ENCODE measurements at regions not wholly inside any gene's neighbourhood (a gene's known extent, or its start where the extent isn't known, plus 50 kb on each side); places are given as distances from the start of the nearest gene placed in this dataset.

DNA sequence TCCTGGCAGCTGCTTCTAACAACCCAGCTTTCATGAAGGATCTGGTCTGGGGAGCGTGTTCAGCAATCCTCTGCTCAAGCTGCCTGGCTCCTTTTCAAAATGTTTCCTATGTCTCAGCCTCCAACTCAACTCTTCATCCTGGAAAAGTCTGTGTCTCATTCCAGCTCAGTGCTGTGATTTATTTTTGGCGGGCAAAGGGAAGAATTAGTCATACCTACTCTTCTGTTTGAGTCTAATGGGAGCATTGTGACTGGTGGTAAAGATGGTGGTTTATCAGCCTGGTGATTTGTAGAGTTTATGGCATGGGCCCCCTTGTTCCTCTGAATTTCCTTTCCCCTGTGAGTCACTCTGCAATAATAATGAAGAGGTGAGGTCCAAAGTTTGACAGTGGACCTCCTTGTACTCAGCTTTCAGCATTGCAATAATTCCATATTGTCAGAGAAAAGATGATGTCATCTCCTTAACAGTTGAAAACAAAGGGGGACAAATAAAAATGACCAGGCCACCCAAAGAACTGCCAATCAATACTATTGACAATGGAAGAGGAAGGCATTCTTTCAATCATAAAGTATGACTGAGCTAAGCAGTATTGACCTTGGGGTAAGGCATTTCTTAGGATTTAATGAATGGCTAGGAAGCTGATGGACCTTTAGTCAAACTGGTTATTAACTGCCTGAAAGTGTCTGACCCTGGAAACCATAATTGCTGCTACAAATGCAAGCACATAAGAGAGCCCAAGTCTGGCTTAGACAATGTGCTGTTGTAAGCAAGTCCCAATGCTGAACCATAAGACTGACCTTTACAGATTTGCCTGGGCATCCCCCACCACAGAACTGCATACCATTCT, 204.7 kb upstream of the MCTP2 start:
- WGBS, 2 experiments (ENCODE audit: extremely low coverage in 1 of 2, insufficient coverage in 1 of 2, insufficient read length in 1 of 2, insufficient replicate concordance in 2 of 2, low coverage in 1 of 2, low lambda C conversion rate in 2 of 2, missing lambda C conversion rate in 1 of 2): 97% methylated on average over 2 of the region's 2 CpGs; no CpG with 5 or more reads in 1 of the 2 experiments
- Histone ChIP-seq H3K27me3 (replicated peaks in 1 of 4; ENCODE audit: control insufficient read depth in 3 of 4, extremely low read depth in 1 of 4, insufficient read depth in 3 of 4, low read length in 3 of 4) (no peaks in the 10 kb centered on the region), H2BK20ac (ENCODE audit: low read length) (no peak overlapping the region), H3K79me2 (ENCODE audit: control insufficient read depth in 1 of 2, insufficient read depth in 2 of 2, low read length in 2 of 2) (no peaks in the 10 kb centered on the region), H3K56ac (replicated peaks; ENCODE audit: insufficient read length, low read depth, low read length) (no peak overlapping the region), H3K14ac (ENCODE audit: insufficient read length) (no peak overlapping the region), H3K4me2 (ENCODE audit: insufficient read depth in 1 of 2, low read depth in 2 of 2, low read length in 2 of 2) (no peak overlapping the region), H3K23me2 (ENCODE audit: low read depth, low read length) (no peaks in the 10 kb centered on the region), H4K8ac (ENCODE audit: extremely low read depth, insufficient read depth, low read length) (no peak overlapping the region), H2BK12ac (ENCODE audit: low read depth, low read length) (no peak overlapping the region), H4K5ac (ENCODE audit: insufficient read length, low read depth, low read length) (no peak overlapping the region), H4K91ac (replicated peaks; ENCODE audit: insufficient read length, low read length) (no peak overlapping the region), H3K4me3 (ENCODE audit: extremely low read depth in 1 of 4, insufficient read depth in 2 of 4, low read depth in 3 of 4, low read length in 4 of 4) (no peak overlapping the region), H2BK120ac (replicated peaks; ENCODE audit: low read depth, low read length) (no peak overlapping the region), H2BK15ac (ENCODE audit: low read length) (no peak overlapping the region), H3K9ac (replicated peaks in 1 of 4; ENCODE audit: extremely low read depth in 1 of 4, low read depth in 3 of 4, low read length in 3 of 4) (no peak overlapping the region), H3K4me1 (replicated peaks in 1 of 4; ENCODE audit: control insufficient read depth in 3 of 4, insufficient read depth in 4 of 4, low read length in 3 of 4) (no peaks in the 10 kb centered on the region), H3K18ac (ENCODE audit: extremely low read depth, low read length) (no peak overlapping the region), H2BK5ac (ENCODE audit: low read depth, low read length) (no peak overlapping the region), H3K4ac (replicated peaks; ENCODE audit: insufficient read length, low read depth, low read length) (no peak overlapping the region), H3K9me3 (ENCODE audit: insufficient read depth in 2 of 2, low read depth in 1 of 2, low read length in 1 of 2) (no peaks in the 10 kb centered on the region), H3K36me3 (ENCODE audit: control insufficient read depth in 2 of 4, insufficient read depth in 4 of 4, low read length in 3 of 4) (no peaks in the 10 kb centered on the region), H3K27ac (ENCODE audit: low read depth, low read length) (no peak overlapping the region), H4K20me1 (replicated peaks in 1 of 2; ENCODE audit: control insufficient read depth in 1 of 2, insufficient read depth in 2 of 2, low read length in 2 of 2) (no peaks in the 10 kb centered on the region), H2AK5ac (ENCODE audit: low read depth, low read length) (no peak overlapping the region), H3K23ac (ENCODE audit: insufficient read length) (no peak overlapping the region), H3K79me1 (ENCODE audit: low read depth, low read length) (no peaks in the 10 kb centered on the region), H2AFZ (ENCODE audit: low read length) (no peak overlapping the region)
- DNase-seq (ENCODE audit: low read depth in 1 of 2, low spot score in 2 of 2) (no peak), FAIRE-seq (no peak)
- POLR2A ChIA-PET (ENCODE audit: partially characterized antibody): no interaction called here
- CTCF ChIA-PET (ENCODE audit: partially characterized antibody): interaction anchor here (0.9 to 1.8 kb wide), 4 partner anchors 19 to 126 kb away, joined by 3 to 6 read pairs (median 4); no protein-coding TSS in a partner anchor
- TF ChIP-seq GTF2F1 (IDR thresholded peaks at IDR 0.05; ENCODE audit: borderline replicate concordance, low read depth, low read length) (no peak), CEBPB (IDR thresholded peaks at IDR 0.05; ENCODE audit: low read depth, low read length) (no peak), EP300 (IDR thresholded peaks at IDR 0.05; ENCODE audit: borderline replicate concordance in 1 of 2, low read depth in 2 of 2, low read length in 2 of 2) (no peak), KDM5A (IDR thresholded peaks at IDR 0.05; ENCODE audit: low read length) (no peak), SP4 (IDR thresholded peaks at IDR 0.05; ENCODE audit: low read length) (no peak), CBX5 (IDR thresholded peaks at IDR 0.05; ENCODE audit: low read depth, low read length) (no peak), HDAC2 (IDR thresholded peaks at IDR 0.05; ENCODE audit: borderline replicate concordance in 1 of 2, low read depth in 2 of 2, low read length in 2 of 2) (no peak), SP1 (IDR thresholded peaks at IDR 0.05; ENCODE audit: low read depth, low read length) (no peak), POU5F1 (IDR thresholded peaks at IDR 0.05; ENCODE audit: low read depth, low read length) (no peak)

Data from H1 (cell line).